HG03139 (cell line): ENCODE measurements at regions not wholly inside any gene's neighbourhood (a gene's known extent, or its start where the extent isn't known, plus 50 kb on each side); places are given as distances from the start of the nearest gene placed in this dataset.
"Not testable (repeated sequence)": the region's sequence is repeated elsewhere in the genome, so short reads cannot be mapped to it uniquely, and the experiment has no call there.

Experiments used
- ATAC-seq: cut with Tn5 transposase; IDR thresholded peaks from one replicate; pipeline ENCODE4 v1.9.1; 2021; ENCODE audit not compliant: unreplicated experiment

DNA sequence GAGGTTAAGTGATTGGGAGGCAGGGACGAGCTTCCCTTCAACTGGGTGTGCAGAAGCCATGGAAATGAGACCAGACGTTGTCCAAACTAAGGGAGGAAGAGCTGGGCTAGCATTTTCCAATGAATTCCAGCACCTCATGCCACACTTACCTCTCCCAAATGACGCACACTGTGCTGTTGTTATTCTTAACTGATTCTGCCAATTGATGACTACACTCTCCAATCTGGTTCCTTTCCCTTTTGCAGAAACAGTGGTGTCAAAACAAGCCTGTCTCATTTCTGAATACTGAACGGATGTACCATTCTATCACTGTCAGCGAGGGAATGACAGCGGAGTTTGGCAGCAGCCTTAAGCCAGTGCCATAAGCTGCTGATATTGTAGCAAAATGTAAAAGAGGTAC, 380.5 kb upstream of the HNRNPA3 start:
- no peak for ATAC-seq

DNA sequence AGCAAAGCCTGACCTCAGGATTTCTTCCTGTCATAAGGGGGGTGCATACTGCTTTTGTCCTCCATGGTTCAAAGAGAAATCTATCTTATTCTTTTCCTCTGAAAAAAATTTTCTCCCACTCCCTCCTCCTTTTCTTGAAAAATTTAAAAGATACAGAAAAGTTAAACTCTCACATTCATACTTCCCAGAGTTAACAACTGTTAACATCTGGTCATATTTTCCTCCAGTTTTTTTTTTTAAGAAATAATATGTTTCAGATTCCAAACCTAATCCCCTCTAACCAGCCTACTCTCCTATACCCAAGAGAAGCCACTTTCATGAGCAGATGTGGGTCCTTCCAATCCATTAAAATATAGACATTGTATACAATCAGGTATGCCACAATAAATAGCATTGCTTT, 378.9 kb upstream of the HNRNPA3 start:
- no peak for ATAC-seq

GRCh38 chr2:176834226-176834625, 378.4 kb upstream of the HNRNPA3 start:
- no peak for ATAC-seq

DNA sequence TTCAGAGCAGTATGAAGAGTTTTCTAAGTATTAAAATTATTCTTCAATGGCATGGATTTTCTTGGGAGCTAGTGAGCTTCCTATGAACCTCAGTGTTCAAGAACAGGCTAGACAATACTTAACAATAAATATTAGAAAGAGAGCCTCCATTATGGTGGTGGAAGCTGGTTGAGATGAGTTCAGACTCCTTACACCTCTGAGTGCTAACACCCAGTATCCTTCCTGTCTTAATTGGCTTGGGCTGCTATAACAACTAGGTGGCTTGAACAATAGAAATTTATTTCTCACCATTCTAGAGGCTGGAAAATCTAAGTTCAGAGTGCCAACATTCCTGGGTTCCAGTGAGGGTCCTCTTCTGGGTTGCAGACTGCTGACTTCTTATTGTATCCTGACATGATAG, 369.4 kb upstream of the HNRNPA3 start:
- no peak for ATAC-seq

GRCh38 chr2:176844461-176844860, 368.1 kb upstream of the HNRNPA3 start:
- ATAC-seq, result no peak

GRCh38 chr2:176845718-176846117, 366.9 kb upstream of the HNRNPA3 start:
- no peak for ATAC-seq

DNA sequence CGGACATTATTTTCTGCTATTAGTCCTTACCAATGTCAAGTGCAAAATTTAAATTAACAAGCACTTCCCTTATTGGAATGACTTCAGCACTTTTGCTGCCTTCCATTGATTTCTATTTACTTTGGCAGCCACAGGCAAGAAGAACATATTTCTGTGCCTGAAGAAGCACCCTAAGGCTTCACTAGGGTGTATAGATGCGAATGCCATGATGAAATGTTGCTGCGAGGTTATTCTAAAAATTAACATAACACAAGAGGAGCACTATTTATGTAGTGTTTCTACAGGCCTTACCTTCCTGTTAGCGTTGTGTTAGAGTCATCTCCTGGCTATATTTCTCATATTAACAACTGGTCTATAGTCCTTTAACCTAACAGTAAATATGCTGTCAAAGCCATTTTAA, 365.0 kb upstream of the HNRNPA3 start:
- no peak for ATAC-seq

GRCh38 chr2:176848844-176849243, 363.8 kb upstream of the HNRNPA3 start:
- no peak for ATAC-seq

- ATAC-seq, result no peak
Observed at GRCh38 chr2:176851200-176851888, 361.2 kb upstream of the HNRNPA3 start.

- no peak for ATAC-seq
Observed at GRCh38 chr2:176851889-176852483, 360.6 kb upstream of the HNRNPA3 start.

DNA sequence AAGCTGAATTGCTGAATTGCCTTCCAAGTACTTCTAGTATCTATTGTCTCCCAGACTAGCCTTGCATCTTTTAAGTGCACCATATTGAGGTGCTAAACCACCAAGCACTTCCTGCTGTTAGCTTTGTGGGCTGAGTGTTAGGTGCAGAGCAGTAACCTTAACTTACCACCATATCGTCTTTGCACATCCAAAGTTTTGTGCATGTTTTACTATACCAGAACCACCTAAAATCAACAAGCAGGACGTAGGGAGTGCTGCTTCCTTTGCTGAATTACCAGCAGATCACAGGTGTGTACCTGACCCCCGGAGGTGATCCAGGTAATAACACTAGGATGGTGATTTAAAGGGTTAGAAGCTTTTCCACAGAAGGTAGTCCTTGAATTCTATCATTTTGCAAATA, 359.9 kb upstream of the HNRNPA3 start:
- no peak for ATAC-seq

DNA sequence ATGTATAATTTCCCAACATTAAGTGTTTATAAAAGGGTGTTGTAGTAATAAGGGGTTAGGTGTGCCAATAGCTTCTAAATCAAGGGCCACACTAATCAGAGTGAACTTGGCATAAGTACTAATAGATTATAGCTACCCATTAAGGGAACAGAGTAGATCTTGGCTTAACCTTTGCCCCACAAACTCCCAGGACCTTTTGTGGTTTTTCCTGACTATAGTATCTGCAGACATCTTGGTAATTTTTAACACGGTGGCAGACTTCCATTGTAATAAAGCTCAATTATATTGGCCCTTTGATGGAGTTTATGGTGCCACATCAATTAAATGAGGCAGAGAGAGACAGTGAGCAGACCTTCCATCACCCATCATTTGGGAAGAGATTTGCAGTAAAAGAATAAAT, 358.5 kb upstream of the HNRNPA3 start:
- no peak for ATAC-seq

DNA sequence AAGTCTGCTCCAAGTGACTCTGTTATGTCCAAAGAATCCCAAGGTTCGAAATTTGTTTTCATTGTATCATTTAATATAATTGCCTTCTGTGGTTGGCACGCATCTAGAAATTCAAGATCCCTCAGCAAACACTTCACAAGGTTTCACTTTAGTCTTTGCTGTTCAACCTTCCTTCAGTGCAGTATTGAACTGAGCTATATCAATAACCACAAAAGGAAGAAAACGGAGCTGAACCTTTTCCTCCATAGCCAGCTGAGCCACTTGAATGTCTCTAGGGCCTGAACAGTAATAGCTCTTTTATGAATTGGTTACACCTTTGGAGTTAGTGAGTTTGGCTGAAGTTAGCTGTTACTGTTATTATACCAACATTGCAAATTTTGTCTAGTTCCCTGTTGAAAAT, 357.7 kb upstream of the HNRNPA3 start:
- no peak for ATAC-seq

DNA sequence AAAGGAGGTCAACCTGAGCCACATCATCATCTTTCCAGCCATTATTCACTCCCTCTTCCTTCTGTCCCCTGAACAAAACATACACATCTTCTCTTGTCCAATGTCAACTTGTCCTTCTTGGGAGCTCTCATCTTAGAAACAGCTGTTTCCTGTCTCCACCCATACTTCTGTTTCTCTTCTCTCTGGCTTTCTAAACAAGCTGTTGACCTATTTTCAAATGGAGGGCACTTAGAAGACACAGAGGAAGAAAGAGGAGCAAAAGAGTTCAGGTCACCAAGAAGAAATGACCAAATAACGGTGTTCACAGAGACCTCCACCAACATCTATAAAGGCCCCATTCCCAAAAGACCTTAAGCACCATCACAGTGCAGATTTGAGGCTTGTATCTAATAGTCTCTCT, 355.9 kb upstream of the HNRNPA3 start:
- no peak for ATAC-seq

DNA sequence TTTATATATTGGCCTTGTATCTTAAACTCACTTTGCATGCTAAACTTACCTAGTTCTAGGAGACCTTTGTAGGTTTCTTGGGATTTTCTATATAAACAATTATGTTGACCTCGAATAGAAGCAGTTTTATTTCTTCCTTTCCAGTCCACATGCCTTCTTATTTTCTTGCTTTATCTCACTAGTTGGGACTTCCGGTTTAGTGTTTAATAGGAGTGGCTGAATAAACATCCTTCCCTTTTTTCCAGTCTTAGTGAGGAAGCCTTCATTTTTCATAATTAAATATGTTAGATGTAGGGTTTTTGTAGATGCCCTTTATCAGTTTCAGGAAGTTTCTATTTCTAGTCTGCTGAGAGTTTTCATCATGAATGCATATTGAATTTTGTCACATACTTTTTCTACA, 347.3 kb upstream of the HNRNPA3 start:
- ATAC-seq, result no peak

GRCh38 chr2:176872406-176872805, 340.2 kb upstream of the HNRNPA3 start:
- ATAC-seq, result no peak

DNA sequence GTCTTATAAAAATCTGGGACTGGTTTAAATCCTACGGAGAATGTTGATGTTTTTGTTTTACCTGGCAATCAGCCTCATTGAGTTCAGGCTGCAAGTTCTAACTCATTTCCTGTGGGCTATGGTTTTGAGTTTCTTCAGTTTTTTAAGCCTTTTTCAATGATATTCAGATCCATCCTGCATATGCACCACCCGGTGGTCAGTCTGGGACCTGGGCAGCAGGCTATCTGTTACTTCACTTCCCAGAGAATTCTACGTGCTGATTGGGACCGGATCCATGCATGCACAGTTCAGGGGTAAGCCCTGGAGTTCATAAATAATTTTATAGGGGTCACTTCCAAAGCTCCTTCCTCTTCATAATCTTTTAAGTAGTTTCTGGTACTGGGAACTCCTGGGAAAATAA, 339.2 kb upstream of the HNRNPA3 start:
- ATAC-seq, result no peak

DNA sequence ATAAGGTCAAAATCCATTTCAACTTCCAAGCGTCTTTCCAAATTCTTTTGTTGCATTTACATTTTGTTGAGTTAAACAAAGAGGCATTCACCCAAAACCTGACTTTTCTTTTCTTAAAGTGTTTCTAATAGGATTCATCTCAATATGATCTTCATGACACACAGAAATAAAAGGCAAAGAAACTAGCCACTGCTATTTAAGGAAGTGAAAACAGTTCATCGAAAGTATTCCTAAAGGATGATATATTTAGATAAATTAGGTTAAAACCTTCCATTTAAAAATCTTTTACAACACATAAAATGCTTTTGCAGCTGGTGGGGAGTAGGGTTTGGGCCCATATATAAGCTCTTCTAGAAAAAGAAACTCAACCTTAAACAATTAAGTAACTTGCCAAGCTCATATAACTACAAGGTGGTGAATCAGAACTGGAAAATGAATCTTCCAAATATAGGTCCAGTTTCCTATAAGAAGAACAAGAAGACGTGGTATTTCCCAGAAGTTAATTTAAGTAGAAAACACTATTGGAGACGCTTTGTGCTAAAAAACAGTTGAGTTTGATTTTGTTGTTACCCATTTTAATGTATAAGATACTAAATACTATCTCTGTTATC, 336.0 kb upstream of the HNRNPA3 start:
- ATAC-seq, result no peak

- no peak for ATAC-seq
Observed at GRCh38 chr2:176879426-176879995, 333.1 kb upstream of the HNRNPA3 start.

GRCh38 chr2:176882045-176882444, 330.5 kb upstream of the HNRNPA3 start:
- ATAC-seq, result not testable (repeated sequence)

GRCh38 chr2:176885001-176885643, 327.5 kb upstream of the HNRNPA3 start:
- ATAC-seq, result no peak

DNA sequence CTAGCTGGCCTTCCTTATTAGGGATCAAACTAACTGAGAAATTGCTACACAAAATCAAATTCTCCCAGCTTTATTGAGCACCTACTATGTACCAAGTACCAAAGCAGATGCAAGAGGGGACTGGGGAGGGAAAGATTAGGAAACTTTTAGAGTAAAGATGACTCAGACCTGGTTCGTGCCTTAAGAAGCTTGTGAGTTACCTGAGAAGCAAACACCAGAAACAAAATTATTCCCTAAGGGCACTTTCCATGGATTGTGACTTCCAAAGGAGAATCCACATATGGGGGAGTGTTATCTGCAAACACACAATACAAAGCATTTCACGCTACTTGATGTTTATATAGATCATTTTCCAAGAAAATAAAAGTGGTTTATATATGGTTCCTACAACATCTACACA, 326.9 kb upstream of the HNRNPA3 start:
- ATAC-seq, result no peak
